ENCODE measurements at regions not wholly inside any gene's neighbourhood (a gene's known extent, or its start where the extent isn't known, plus 50 kb on each side); places are given as distances from the start of the nearest gene placed in this dataset.

DNA sequence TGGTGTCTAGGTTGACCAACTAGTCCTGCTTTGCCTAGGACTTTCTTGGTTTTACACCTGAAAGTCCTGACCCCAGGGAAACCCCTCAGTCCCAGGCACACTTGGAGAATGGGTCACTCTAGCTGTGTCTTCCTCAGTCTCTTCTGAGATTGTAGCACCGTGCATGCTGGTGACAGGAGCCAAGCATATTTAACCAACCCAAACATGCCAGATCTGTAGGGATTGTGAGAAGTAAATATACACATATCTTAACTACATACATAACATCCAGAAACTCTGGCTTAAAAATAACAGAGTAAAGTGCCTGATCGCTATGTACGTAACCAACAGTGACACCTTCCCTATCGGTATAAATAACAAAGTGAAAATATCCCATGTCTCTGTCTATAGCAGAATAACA, 158.1 kb downstream of the HAPSTR1 start:
- TF ChIP-seq ESRRA (IDR thresholded peaks at IDR 0.05; ENCODE audit: borderline replicate concordance, low read depth) = no peak
- TF ChIP-seq PATZ1 (CRISPR knock-in tag; IDR thresholded peaks at IDR 0.05; ENCODE audit: borderline replicate concordance) = no peak
- TF ChIP-seq FOXK2 (conservative IDR thresholded peaks at IDR 0.05 in 1 of 2, IDR thresholded peaks at IDR 0.05 in 1 of 2; ENCODE audit: low read depth in 2 of 2) = no peak
- no peak for TF ChIP-seq FOXA1 (IDR thresholded peaks at IDR 0.05; ENCODE audit: borderline replicate concordance)
- TF ChIP-seq, protein P1, sequence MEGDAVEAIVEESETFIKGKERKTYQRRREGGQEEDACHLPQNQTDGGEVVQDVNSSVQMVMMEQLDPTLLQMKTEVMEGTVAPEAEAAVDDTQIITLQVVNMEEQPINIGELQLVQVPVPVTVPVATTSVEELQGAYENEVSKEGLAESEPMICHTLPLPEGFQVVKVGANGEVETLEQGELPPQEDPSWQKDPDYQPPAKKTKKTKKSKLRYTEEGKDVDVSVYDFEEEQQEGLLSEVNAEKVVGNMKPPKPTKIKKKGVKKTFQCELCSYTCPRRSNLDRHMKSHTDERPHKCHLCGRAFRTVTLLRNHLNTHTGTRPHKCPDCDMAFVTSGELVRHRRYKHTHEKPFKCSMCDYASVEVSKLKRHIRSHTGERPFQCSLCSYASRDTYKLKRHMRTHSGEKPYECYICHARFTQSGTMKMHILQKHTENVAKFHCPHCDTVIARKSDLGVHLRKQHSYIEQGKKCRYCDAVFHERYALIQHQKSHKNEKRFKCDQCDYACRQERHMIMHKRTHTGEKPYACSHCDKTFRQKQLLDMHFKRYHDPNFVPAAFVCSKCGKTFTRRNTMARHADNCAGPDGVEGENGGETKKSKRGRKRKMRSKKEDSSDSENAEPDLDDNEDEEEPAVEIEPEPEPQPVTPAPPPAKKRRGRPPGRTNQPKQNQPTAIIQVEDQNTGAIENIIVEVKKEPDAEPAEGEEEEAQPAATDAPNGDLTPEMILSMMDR (IDR thresholded peaks at IDR 0.05 in 2 of 3, conservative IDR thresholded peaks at IDR 0.05 in 1 of 3; ENCODE audit: insufficient read depth in 2 of 3, low read depth in 1 of 3, low read length in 3 of 3) = no peak
- no peak for TF ChIP-seq ZNF274 (IDR thresholded peaks at IDR 0.05; ENCODE audit: borderline replicate concordance, low read depth, low read length)
- no peak for TF ChIP-seq POLR2A (conservative IDR thresholded peaks at IDR 0.05)
- no peak for TF ChIP-seq RCOR1 (IDR thresholded peaks at IDR 0.05; ENCODE audit: borderline replicate concordance in 1 of 2, low read depth in 2 of 2, low read length in 2 of 2)
- TF ChIP-seq CHD4 (IDR thresholded peaks at IDR 0.05; ENCODE audit: insufficient read depth, insufficient replicate concordance, low read depth, low read length, poor library complexity, severe bottlenecking) = no peak
